H1 (cell line): ENCODE measurements at regions not wholly inside any gene's neighbourhood (a gene's known extent, or its start where the extent isn't known, plus 50 kb on each side); places are given as distances from the start of the nearest gene placed in this dataset.

ENCODE experiments used
- CTCF ChIA-PET: fragments of 300-600 bp; sonication (Branson Sonifier 250); formaldehyde crosslinking; loops from one replicate; lab custom pipeline; 2021; ENCODE audit not compliant: partially characterized antibody; lab: Charles Lee
- POLR2A ChIA-PET: fragments of 300-600 bp; sonication (Branson Sonifier 250); formaldehyde crosslinking; loops from one replicate; lab custom pipeline; 2021; ENCODE audit warnings: inconsistent platforms; ENCODE audit not compliant: partially characterized antibody; lab: Charles Lee
- DNase-seq, 2 experiments: peaks; one replicate each; pipeline versions ENCODE4 v3.0.0 to v3.0.0-alpha.2; 2010 to 2022; ENCODE audit warnings: low spot score in 2 of 2, low read depth in 1 of 2, mixed read lengths in 1 of 2
- FAIRE-seq: peaks from 2 replicates; lab custom pipeline; 2011; peaks lifted over from hg19 to GRCh38; lab: Jason Lieb, UNC
- H2AFZ ChIP-seq: 2 replicates; pipeline ENCODE4 v1.8.1; 2012; ENCODE audit warnings: low read length, inconsistent platforms
- H2AK5ac ChIP-seq: 2 replicates; pipeline ENCODE4 v1.6.1; 2013; ENCODE audit warnings: low read depth, low read length
- H2BK120ac ChIP-seq: replicated peaks from 2 replicates; pipeline ENCODE3; 2013; ENCODE audit warnings: low read depth, low read length, inconsistent platforms
- H2BK12ac ChIP-seq: 2 replicates; pipeline ENCODE4 v1.6.1; 2013; ENCODE audit warnings: low read depth, low read length
- H2BK15ac ChIP-seq: 2 replicates; pipeline ENCODE4 v1.6.1; 2013; ENCODE audit warnings: low read length
- H2BK20ac ChIP-seq: 2 replicates; pipeline ENCODE4 v1.6.1; 2013; ENCODE audit warnings: low read length
- H2BK5ac ChIP-seq: 2 replicates; pipeline ENCODE4 v1.6.1; 2013; ENCODE audit warnings: low read depth, low read length
- H3K14ac ChIP-seq: 2 replicates; pipeline ENCODE4 v1.6.1; 2013; ENCODE audit warnings: inconsistent platforms; ENCODE audit not compliant: insufficient read length
- H3K18ac ChIP-seq: 2 replicates; pipeline ENCODE4 v1.6.1; 2013; ENCODE audit warnings: low read length; ENCODE audit errors: extremely low read depth
- H3K23ac ChIP-seq: 2 replicates; pipeline ENCODE4 v1.6.1; 2013; ENCODE audit warnings: inconsistent platforms; ENCODE audit not compliant: insufficient read length
- H3K23me2 ChIP-seq: 2 replicates; pipeline ENCODE4 v1.6.1; 2013; ENCODE audit warnings: low read depth, low read length
- H3K27ac ChIP-seq: 2 replicates; pipeline ENCODE4 v1.6.1; 2011; ENCODE audit warnings: low read depth, low read length, inconsistent platforms
- H3K27me3 ChIP-seq, 4 experiments: replicated peaks in 1 of 4; 1 replicate in 1 of 4; 2 replicates in 3 of 4; pipeline versions ENCODE4 v1.6.1 to v1.8.1; 2011 to 2013; ENCODE audit warnings: low read length in 3 of 4, mild to moderate bottlenecking in 3 of 4, inconsistent platforms in 2 of 4, mixed read lengths in 2 of 4, moderate library complexity in 1 of 4; ENCODE audit not compliant: control insufficient read depth in 3 of 4, insufficient read depth in 3 of 4; ENCODE audit errors: extremely low read depth in 1 of 4
- H3K36me3 ChIP-seq, 4 experiments: 2 replicates each; pipeline versions ENCODE4 v1.6.1 to v1.8.1; 2011 to 2013; ENCODE audit warnings: mild to moderate bottlenecking in 4 of 4, low read length in 3 of 4, moderate library complexity in 2 of 4, control low read depth in 1 of 4, inconsistent platforms in 1 of 4; ENCODE audit not compliant: insufficient read depth in 4 of 4, control insufficient read depth in 2 of 4
- H3K4ac ChIP-seq: replicated peaks from 2 replicates; pipeline ENCODE3; 2013; ENCODE audit warnings: low read length, low read depth, mixed read lengths, inconsistent platforms; ENCODE audit not compliant: insufficient read length
- H3K4me1 ChIP-seq, 4 experiments: replicated peaks in 1 of 4; 1 replicate in 1 of 4; 2 replicates in 3 of 4; pipeline versions ENCODE4 v1.6.1 to v1.8.1; 2011 to 2013; ENCODE audit warnings: low read length in 3 of 4, inconsistent platforms in 2 of 4, mixed read lengths in 1 of 4; ENCODE audit not compliant: insufficient read depth in 4 of 4, control insufficient read depth in 3 of 4
- H3K4me2 ChIP-seq, 2 experiments: 2 replicates each; pipeline versions ENCODE4 v1.6.1 to v1.8.1; 2011 to 2013; ENCODE audit warnings: low read depth in 2 of 2, low read length in 2 of 2, control low read depth in 1 of 2, inconsistent platforms in 1 of 2, mild to moderate bottlenecking in 1 of 2; ENCODE audit not compliant: insufficient read depth in 1 of 2
- H3K4me3 ChIP-seq, 4 experiments: fragments of 200-600, 300-600 bp in 1 of 4; sonication (generic), shearing (Covaris generic), sonication (Bioruptor Twin) in 1 of 4; 2 replicates each; pipeline versions ENCODE4 v1.5.1 to v1.8.1; 2011 to 2016; ENCODE audit warnings: low read length in 4 of 4, low read depth in 3 of 4, control low read depth in 2 of 4, inconsistent platforms in 2 of 4, mild to moderate bottlenecking in 2 of 4, mixed read lengths in 1 of 4, moderate library complexity in 1 of 4; ENCODE audit not compliant: insufficient read depth in 2 of 4; ENCODE audit errors: extremely low read depth in 1 of 4
- H3K56ac ChIP-seq: replicated peaks from 2 replicates; pipeline ENCODE3; 2013; ENCODE audit warnings: low read depth, mild to moderate bottlenecking, mixed read lengths, low read length, inconsistent platforms; ENCODE audit not compliant: insufficient read length
- H3K79me1 ChIP-seq: 2 replicates; pipeline ENCODE4 v1.6.1; 2013; ENCODE audit warnings: low read depth, low read length, control low read depth
- H3K79me2 ChIP-seq, 2 experiments: 2 replicates each; pipeline versions ENCODE4 v1.6.1 to v1.8.1; 2012 to 2013; ENCODE audit warnings: low read length in 2 of 2, mild to moderate bottlenecking in 2 of 2, inconsistent platforms in 1 of 2; ENCODE audit not compliant: insufficient read depth in 2 of 2, control insufficient read depth in 1 of 2
- H3K9ac ChIP-seq, 4 experiments: replicated peaks in 1 of 4; 1 replicate in 1 of 4; 2 replicates in 3 of 4; pipeline versions ENCODE4 v1.6.1 to v1.8.1; 2011 to 2013; ENCODE audit warnings: low read depth in 3 of 4, low read length in 3 of 4, control low read depth in 2 of 4, mild to moderate bottlenecking in 2 of 4, moderate library complexity in 2 of 4, inconsistent platforms in 1 of 4; ENCODE audit errors: extremely low read depth in 1 of 4
- H3K9me3 ChIP-seq, 2 experiments: 2 replicates each; pipeline versions ENCODE4 v1.6.1 to v1.8.1; 2012 to 2013; ENCODE audit warnings: mild to moderate bottlenecking in 2 of 2, moderate library complexity in 2 of 2, control low read depth in 1 of 2, inconsistent platforms in 1 of 2, low read depth in 1 of 2, low read length in 1 of 2, mixed read lengths in 1 of 2; ENCODE audit not compliant: insufficient read depth in 2 of 2
- H4K20me1 ChIP-seq, 2 experiments: replicated peaks in 1 of 2; 2 replicates each; pipeline versions ENCODE3 to v1.8.1; 2011 to 2013; ENCODE audit warnings: inconsistent platforms in 2 of 2, low read length in 2 of 2, mild to moderate bottlenecking in 1 of 2; ENCODE audit not compliant: insufficient read depth in 2 of 2, control insufficient read depth in 1 of 2
- H4K5ac ChIP-seq: 2 replicates; pipeline ENCODE4 v1.6.1; 2013; ENCODE audit warnings: low read length, low read depth, mixed read lengths, inconsistent platforms; ENCODE audit not compliant: insufficient read length
- H4K8ac ChIP-seq: 2 replicates; pipeline ENCODE4 v1.8.0; 2013; ENCODE audit warnings: mild to moderate bottlenecking, moderate library complexity, low read length, inconsistent platforms; ENCODE audit not compliant: insufficient read depth; ENCODE audit errors: extremely low read depth
- H4K91ac ChIP-seq: replicated peaks from 2 replicates; pipeline ENCODE3; 2013; ENCODE audit warnings: low read length, mixed read lengths, inconsistent platforms; ENCODE audit not compliant: insufficient read length
- ASH2L ChIP-seq: fragments of 200-600, 300-600 bp; sonication (generic); IDR thresholded peaks from one replicate; pipeline ENCODE4 v1.7.1; 2017; ENCODE audit warnings: low read length
- BACH1 ChIP-seq: IDR thresholded peaks from 2 replicates; pipeline ENCODE4 v1.6.1; 2012; ENCODE audit warnings: low read length, improper control_type of control experiment
- BCL11A ChIP-seq, 2 experiments: IDR thresholded peaks; one replicate each; pipeline ENCODE4 v1.6.1; 2011; ENCODE audit warnings: low read depth in 2 of 2, low read length in 2 of 2, mild to moderate bottlenecking in 2 of 2
- CREB1 ChIP-seq: IDR thresholded peaks from 2 replicates; pipeline ENCODE4 v1.6.1; 2012; ENCODE audit warnings: inconsistent platforms
- EP300 ChIP-seq, 2 experiments: IDR thresholded peaks; 1 replicate in 1 of 2; 2 replicates in 1 of 2; pipeline ENCODE4 v1.6.1; 2011 to 2012; ENCODE audit warnings: low read depth in 2 of 2, low read length in 2 of 2, mild to moderate bottlenecking in 2 of 2, borderline replicate concordance in 1 of 2, inconsistent platforms in 1 of 2, moderate library complexity in 1 of 2
- HDAC2 ChIP-seq, 2 experiments: fragments of 300-600 bp in 1 of 2; sonication (generic) in 1 of 2; IDR thresholded peaks; 2 replicates each; pipeline ENCODE4 v1.6.1; 2011 to 2012; ENCODE audit warnings: low read depth in 2 of 2, low read length in 2 of 2, mild to moderate bottlenecking in 2 of 2, moderate library complexity in 2 of 2, borderline replicate concordance in 1 of 2, inconsistent platforms in 1 of 2
- JUND ChIP-seq: IDR thresholded peaks from 2 replicates; pipeline ENCODE4 v1.6.1; 2011; ENCODE audit warnings: mild to moderate bottlenecking, improper control_type of control experiment, low read length
- MAFK ChIP-seq: IDR thresholded peaks from 2 replicates; pipeline ENCODE4 v1.6.1; 2012; ENCODE audit warnings: low read depth, mild to moderate bottlenecking, improper control_type of control experiment, low read length
- MAX ChIP-seq: IDR thresholded peaks from 2 replicates; pipeline ENCODE4 v1.6.1; 2012; ENCODE audit warnings: inconsistent platforms
- SIRT6 ChIP-seq: IDR thresholded peaks from one replicate; pipeline ENCODE4 v1.7.1; 2012; ENCODE audit warnings: low read length, inconsistent platforms
- SP4 ChIP-seq: IDR thresholded peaks from 2 replicates; pipeline ENCODE4 v1.6.1; 2012; ENCODE audit warnings: low read length, inconsistent platforms
- WGBS, 2 experiments: shearing (Covaris generic) in 1 of 2; methylation state at CpG; one replicate each; pipeline versions ENCODE4 v1.1.6 to v1.1.7; 2013 to 2015; ENCODE audit warnings: low lambda C conversion rate in 2 of 2, mixed read lengths in 2 of 2, inconsistent platforms in 1 of 2, low coverage in 1 of 2, missing lambda C conversion rate in 1 of 2; ENCODE audit not compliant: insufficient replicate concordance in 2 of 2, insufficient coverage in 1 of 2, insufficient read length in 1 of 2; ENCODE audit errors: extremely low coverage in 1 of 2, missing lambda C conversion rate in 1 of 2; 5-methylcytosine and 5-hydroxymethylcytosine counted together
- TF ChIP-seq, protein P1 (sequence below): IDR thresholded peaks from 2 replicates; pipeline ENCODE4 v1.6.1; 2012; ENCODE audit warnings: low read length, inconsistent platforms

DNA sequence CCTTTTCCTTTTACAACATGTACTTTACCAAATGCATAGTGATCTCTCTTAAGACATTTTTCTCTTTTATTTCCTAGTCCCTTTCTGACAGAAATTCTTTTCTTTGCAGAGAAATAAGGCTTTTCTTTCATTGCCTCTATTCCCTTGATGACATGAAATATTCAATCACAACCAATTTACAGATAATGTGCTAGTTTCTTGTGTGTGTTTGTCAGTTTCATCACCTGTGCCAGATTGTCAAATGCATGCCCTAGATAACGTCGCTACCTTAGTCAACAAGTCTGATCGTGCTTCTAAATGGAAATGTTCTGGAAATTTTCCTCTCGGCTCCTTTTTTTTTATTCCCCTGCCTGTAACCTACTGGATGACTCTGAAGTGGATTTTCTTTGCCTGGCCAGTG is 478.1 kb downstream of the KLF5 start:
- no peak overlapping the region for H4K91ac ChIP-seq
- H3K4me3 ChIP-seq, result no peak overlapping the region
- no peak overlapping the region for H3K4ac ChIP-seq
- H2AK5ac ChIP-seq, result no peak overlapping the region
- DNase-seq (no peak), FAIRE-seq (no peak)
- H3K79me2 ChIP-seq, result no peaks in the 10 kb centered on the region
- H3K56ac ChIP-seq, result no peak overlapping the region
- no peaks in the 10 kb centered on the region for H3K4me1 ChIP-seq
- H4K5ac ChIP-seq, result no peak overlapping the region
- CTCF ChIA-PET, result interaction anchor here (1.2 to 1.5 kb wide), 2 partner anchors 9 to 121 kb away, joined by 3 to 6 read pairs; no protein-coding TSS in a partner anchor
- H3K9ac ChIP-seq, result no peak overlapping the region
- no peak overlapping the region for H2AFZ ChIP-seq
- H3K14ac ChIP-seq, result no peak overlapping the region
- no peak overlapping the region for H3K23ac ChIP-seq
- H2BK12ac ChIP-seq, result no peak overlapping the region
- no peak overlapping the region for H3K27ac ChIP-seq
- H3K18ac ChIP-seq, result no peak overlapping the region
- TF ChIP-seq MAX, result no peak
- no peak for TF ChIP-seq SP4
- TF ChIP-seq EP300 (IDR thresholded peaks at IDR 0.05; ENCODE audit: borderline replicate concordance in 1 of 2, low read depth in 2 of 2, low read length in 2 of 2), result no peak
- TF ChIP-seq ASH2L, result no peak
- no peak for TF ChIP-seq BACH1
- no peak for TF ChIP-seq JUND
- no peak for TF ChIP-seq MAFK
- no peak for TF ChIP-seq HDAC2 (IDR thresholded peaks at IDR 0.05; ENCODE audit: borderline replicate concordance in 1 of 2, low read depth in 2 of 2, low read length in 2 of 2)
- TF ChIP-seq CREB1, result no peak
- TF ChIP-seq BCL11A (IDR thresholded peaks at IDR 0.05; ENCODE audit: low read depth in 2 of 2, low read length in 2 of 2), result no peak
- TF ChIP-seq, protein P1, sequence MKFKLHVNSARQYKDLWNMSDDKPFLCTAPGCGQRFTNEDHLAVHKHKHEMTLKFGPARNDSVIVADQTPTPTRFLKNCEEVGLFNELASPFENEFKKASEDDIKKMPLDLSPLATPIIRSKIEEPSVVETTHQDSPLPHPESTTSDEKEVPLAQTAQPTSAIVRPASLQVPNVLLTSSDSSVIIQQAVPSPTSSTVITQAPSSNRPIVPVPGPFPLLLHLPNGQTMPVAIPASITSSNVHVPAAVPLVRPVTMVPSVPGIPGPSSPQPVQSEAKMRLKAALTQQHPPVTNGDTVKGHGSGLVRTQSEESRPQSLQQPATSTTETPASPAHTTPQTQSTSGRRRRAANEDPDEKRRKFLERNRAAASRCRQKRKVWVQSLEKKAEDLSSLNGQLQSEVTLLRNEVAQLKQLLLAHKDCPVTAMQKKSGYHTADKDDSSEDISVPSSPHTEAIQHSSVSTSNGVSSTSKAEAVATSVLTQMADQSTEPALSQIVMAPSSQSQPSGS, result no peak
- TF ChIP-seq SIRT6, result no peak
- H2BK120ac ChIP-seq, result no peak overlapping the region
- H3K9me3 ChIP-seq, result no peaks in the 10 kb centered on the region
- no peak overlapping the region for H2BK15ac ChIP-seq
- WGBS, 2 experiments, result 91% methylated on average over 4 of the region's 4 CpGs; no CpG with 5 or more reads in 1 of the 2 experiments
- no peak overlapping the region for H2BK20ac ChIP-seq
- H3K79me1 ChIP-seq, result no peaks in the 10 kb centered on the region
- H4K20me1 ChIP-seq, result no peaks in the 10 kb centered on the region
- no peak overlapping the region for H4K8ac ChIP-seq
- no peaks in the 10 kb centered on the region for H3K23me2 ChIP-seq
- H3K27me3 ChIP-seq, result no peaks in the 10 kb centered on the region
- POLR2A ChIA-PET, result no interaction called here
- no peak overlapping the region for H2BK5ac ChIP-seq
- H3K4me2 ChIP-seq, result no peak overlapping the region
- H3K36me3 ChIP-seq, result no peaks in the 10 kb centered on the region
